ENCODE measurements at regions not wholly inside any gene's neighbourhood (a gene's known extent, or its start where the extent isn't known, plus 50 kb on each side); places are given as distances from the start of the nearest gene placed in this dataset.

- no peak for TF ChIP-seq POLR2AphosphoS5 (IDR thresholded peaks at IDR 0.05; ENCODE audit: low read depth)
- TF ChIP-seq SPI1 (IDR thresholded peaks at IDR 0.05; ENCODE audit: borderline replicate concordance, low read depth) = no peak
- TF ChIP-seq CTCF (IDR thresholded peaks at IDR 0.05; ENCODE audit: insufficient read depth, low read length) = no peak
- no peak for TF ChIP-seq GABPA (IDR thresholded peaks at IDR 0.05; ENCODE audit: low read depth)
Observed at GRCh38 chr14:85233756-85234155, 296.2 kb upstream of the FLRT2 start.
